ENCODE measurements at regions not wholly inside any gene's neighbourhood (a gene's known extent, or its start where the extent isn't known, plus 50 kb on each side); places are given as distances from the start of the nearest gene placed in this dataset.

DNA sequence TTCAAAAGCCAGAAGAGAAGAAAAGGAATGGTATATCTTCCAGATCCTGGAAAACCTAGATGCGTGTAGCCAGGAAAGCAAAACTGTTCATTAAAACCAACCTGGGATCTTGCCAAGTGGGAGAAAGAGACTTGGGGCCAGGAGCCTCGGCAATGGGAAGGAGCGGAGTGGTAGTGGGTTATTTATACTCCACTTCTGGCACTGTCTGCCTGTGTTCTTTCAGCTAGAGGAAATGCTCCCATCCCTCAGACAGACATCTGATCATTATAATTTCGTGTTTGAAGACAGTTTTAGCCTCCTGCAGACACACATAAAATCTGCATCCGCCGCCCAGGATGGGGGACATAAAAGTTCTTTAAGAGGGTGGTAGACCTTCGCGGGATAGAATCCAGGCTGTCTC is 421.6 kb downstream of the RPS24 start:
- TF ChIP-seq FOXP2 (optimal IDR thresholded peaks at IDR 0.05; ENCODE audit: borderline replicate concordance, extremely low read depth, extremely low read length, insufficient read depth) (no peak), POLR2AphosphoS5 (IDR thresholded peaks at IDR 0.05; ENCODE audit: low read depth, low read length) (no peak)
- TF ChIP-seq, protein P1, sequence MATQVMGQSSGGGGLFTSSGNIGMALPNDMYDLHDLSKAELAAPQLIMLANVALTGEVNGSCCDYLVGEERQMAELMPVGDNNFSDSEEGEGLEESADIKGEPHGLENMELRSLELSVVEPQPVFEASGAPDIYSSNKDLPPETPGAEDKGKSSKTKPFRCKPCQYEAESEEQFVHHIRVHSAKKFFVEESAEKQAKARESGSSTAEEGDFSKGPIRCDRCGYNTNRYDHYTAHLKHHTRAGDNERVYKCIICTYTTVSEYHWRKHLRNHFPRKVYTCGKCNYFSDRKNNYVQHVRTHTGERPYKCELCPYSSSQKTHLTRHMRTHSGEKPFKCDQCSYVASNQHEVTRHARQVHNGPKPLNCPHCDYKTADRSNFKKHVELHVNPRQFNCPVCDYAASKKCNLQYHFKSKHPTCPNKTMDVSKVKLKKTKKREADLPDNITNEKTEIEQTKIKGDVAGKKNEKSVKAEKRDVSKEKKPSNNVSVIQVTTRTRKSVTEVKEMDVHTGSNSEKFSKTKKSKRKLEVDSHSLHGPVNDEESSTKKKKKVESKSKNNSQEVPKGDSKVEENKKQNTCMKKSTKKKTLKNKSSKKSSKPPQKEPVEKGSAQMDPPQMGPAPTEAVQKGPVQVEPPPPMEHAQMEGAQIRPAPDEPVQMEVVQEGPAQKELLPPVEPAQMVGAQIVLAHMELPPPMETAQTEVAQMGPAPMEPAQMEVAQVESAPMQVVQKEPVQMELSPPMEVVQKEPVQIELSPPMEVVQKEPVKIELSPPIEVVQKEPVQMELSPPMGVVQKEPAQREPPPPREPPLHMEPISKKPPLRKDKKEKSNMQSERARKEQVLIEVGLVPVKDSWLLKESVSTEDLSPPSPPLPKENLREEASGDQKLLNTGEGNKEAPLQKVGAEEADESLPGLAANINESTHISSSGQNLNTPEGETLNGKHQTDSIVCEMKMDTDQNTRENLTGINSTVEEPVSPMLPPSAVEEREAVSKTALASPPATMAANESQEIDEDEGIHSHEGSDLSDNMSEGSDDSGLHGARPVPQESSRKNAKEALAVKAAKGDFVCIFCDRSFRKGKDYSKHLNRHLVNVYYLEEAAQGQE (IDR thresholded peaks at IDR 0.05; ENCODE audit: insufficient read depth in 1 of 2, low read depth in 2 of 2, low read length in 2 of 2): no peak

DNA sequence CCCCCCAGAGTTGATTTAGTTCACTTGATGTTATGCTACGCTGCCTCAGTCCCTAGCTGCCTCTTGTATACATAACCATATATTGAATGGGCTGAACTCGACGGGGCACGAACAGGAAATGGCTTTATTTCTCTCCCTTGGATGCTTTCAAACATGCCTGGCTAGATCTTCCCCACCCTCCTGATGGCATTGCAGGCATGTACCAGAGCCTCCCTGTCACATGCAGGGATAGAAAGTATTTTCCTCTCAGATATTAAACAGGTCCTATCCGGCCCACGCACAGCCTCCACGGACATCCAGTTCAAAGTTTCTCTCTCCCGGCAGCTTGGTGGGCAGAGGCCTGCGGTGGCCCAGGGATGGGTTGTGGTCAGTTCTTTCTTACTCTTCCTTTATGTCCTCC is 422.1 kb downstream of the RPS24 start:
- no peak for TF ChIP-seq TAF1 (IDR thresholded peaks at IDR 0.05; ENCODE audit: borderline replicate concordance, insufficient read depth, low read length)

DNA sequence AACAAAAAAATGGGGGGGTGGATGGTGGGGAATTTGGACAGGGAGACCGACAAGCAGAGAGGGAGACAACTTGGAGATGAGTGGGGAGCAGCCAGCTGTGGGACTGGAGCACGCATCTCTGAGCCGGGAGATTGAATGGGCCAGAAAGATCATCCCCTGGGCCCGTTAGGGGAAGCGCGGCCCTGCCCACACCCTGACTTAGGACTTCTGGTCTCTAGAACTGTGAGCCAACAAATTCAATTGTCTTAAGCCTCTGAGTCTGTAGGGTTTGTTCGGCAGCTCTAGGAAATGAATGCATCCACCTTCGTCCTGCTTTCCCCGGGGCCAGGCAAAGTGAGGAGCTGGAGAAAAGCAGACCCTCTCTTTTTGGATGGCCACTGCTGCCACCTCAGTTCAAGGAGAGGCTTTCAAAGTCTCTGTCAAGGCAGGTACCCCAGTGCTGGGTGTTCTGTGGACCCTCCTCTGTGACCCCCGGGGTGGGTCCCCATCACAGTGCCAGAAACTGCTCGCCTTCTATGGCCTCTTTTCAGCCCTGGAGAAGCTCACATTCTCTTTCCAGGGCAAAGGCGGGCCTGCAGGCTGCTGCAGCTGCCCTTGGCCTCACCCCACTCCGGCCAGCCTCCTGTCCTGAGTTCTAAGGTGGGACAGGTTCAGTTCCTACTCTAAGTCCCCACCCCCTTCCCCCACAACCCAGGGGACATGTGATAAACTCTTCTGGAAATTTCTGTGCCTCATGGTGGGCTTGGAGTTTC is 423.2 kb downstream of the RPS24 start:
- TF ChIP-seq, protein P1 (IDR thresholded peaks at IDR 0.05; ENCODE audit: insufficient read depth in 1 of 2, low read depth in 2 of 2, low read length in 2 of 2): no peak
- TF ChIP-seq FOXP2 (optimal IDR thresholded peaks at IDR 0.05; ENCODE audit: borderline replicate concordance, extremely low read depth, extremely low read length, insufficient read depth) (no peak), TAF1 (IDR thresholded peaks at IDR 0.05; ENCODE audit: borderline replicate concordance, insufficient read depth, low read length) (no peak), SIN3A (IDR thresholded peaks at IDR 0.05; ENCODE audit: borderline replicate concordance, insufficient read depth, low read length) (no peak), POLR2AphosphoS5 (IDR thresholded peaks at IDR 0.05; ENCODE audit: low read depth, low read length) (no peak)

DNA sequence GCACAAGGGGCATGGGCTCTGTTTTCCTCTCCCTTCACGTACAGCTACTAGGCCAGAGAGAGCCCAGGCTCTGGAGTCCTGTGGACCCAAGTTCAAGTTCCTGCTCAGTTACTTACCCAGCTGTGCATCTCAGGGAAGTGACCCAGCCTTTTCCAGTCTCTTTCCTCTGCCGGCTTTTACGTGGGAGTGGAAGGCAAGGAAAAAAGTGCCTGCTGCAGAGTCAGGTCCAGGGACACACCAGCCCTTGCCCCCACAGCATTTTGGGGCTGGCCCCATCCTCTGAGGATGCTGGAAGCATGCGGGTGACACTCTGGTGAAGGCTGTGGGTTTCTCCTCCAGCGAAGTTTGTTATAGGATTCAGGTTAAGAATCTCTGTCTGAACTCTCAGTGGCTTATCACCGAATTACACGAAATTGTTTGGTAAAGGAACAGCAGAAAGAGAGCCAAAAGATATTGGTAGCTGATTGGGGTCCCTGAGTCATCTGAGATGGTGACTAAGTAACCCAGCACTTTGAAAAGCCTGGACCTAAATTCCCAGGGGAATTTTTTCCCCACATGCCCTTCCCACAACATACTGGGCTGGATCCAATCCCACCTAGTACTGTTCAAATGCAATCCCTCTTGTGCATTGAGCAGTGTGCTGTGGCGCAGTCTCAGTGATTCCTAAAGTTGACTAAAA is 424.3 kb downstream of the RPS24 start:
- TF ChIP-seq, protein P1 (IDR thresholded peaks at IDR 0.05; ENCODE audit: insufficient read depth in 1 of 2, low read depth in 2 of 2, low read length in 2 of 2): no peak
- TF ChIP-seq FOXP2 (optimal IDR thresholded peaks at IDR 0.05; ENCODE audit: borderline replicate concordance, extremely low read depth, extremely low read length, insufficient read depth) (no peak), TAF1 (IDR thresholded peaks at IDR 0.05; ENCODE audit: borderline replicate concordance, insufficient read depth, low read length) (no peak), SIN3A (IDR thresholded peaks at IDR 0.05; ENCODE audit: borderline replicate concordance, insufficient read depth, low read length) (no peak), POLR2AphosphoS5 (IDR thresholded peaks at IDR 0.05; ENCODE audit: low read depth, low read length) (no peak)

DNA sequence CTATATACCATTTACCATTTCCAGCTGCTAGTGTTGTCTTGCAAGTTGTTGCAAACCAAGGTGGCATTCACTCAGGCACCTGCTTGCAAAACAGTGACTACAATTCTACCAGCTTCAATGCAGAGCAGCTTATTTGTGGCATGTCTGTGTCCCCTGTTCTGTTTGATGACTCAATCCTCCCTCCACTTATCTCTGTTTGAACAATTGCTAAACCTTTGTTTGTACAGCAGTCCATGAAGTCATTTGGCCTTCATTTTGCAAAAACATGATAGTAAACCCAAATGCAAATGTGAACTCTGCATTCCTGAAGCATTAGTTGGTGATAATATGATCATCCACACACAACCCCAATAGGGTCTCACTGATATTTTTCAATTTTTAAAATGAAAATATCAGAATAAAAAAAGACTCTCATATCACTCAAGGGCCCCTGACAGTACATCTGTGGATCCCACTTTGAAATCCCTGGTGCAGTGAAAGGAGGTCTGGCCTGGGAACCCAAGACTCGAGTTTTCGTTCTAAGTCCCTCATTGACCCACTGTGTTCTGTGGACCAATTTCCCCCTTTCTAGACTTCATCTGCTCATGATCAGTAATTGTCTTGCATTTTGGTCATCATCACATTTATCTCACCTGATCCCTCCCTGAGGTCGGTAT is 425.4 kb downstream of the RPS24 start:
- no peak for TF ChIP-seq SIN3A (IDR thresholded peaks at IDR 0.05; ENCODE audit: borderline replicate concordance, insufficient read depth, low read length)
- TF ChIP-seq TAF1 (IDR thresholded peaks at IDR 0.05; ENCODE audit: borderline replicate concordance, insufficient read depth, low read length): no peak
- TF ChIP-seq FOXP2 (optimal IDR thresholded peaks at IDR 0.05; ENCODE audit: borderline replicate concordance, extremely low read depth, extremely low read length, insufficient read depth): no peak
- TF ChIP-seq, protein P1 (IDR thresholded peaks at IDR 0.05; ENCODE audit: insufficient read depth in 1 of 2, low read depth in 2 of 2, low read length in 2 of 2): no peak
- no peak for TF ChIP-seq POLR2AphosphoS5 (IDR thresholded peaks at IDR 0.05; ENCODE audit: low read depth, low read length)
